ENCODE measurements at regions not wholly inside any gene's neighbourhood (a gene's known extent, or its start where the extent isn't known, plus 50 kb on each side); places are given as distances from the start of the nearest gene placed in this dataset.

DNA sequence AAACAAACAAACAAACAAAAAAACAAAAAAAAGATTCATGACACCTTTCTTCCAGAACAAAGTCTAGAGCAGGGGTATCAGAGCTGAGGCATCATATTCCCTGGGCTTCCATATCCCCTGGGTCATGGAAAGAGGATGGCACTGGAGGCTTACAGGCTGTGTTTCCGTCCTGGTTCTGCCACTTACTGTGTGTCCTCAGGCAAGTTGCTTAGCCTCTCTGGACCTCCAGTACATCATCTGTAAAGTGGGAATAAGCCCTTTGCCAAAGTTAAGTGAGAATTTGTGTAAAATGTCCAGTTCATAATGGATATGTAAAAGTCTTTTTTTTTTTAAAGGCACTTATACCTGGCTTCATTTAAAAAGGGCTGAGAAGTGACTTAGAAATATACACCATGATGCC is 62.0 kb upstream of the FAM222A start:
- Histone ChIP-seq H3K36me3 (replicated peaks in 1 of 2; ENCODE audit: control insufficient read depth in 1 of 2, insufficient read depth in 2 of 2, low read length in 2 of 2) (no peaks in the 10 kb centered on the region), H3K9ac (ENCODE audit: insufficient read depth, low read depth, low read length) (no peak overlapping the region), H3K9me3 (ENCODE audit: low read length) (no peaks in the 10 kb centered on the region), H3K4me1 (ENCODE audit: insufficient read depth, low read length) (peaks cover 38% of the 10 kb centered on the region), H4K20me1 (ENCODE audit: insufficient read depth, low read length) (no peaks in the 10 kb centered on the region), H3K4me3 (replicated peaks in 1 of 3; ENCODE audit: insufficient read depth in 1 of 3, low read depth in 2 of 3, low read length in 3 of 3) (no peak overlapping the region), H2AFZ (ENCODE audit: low read length) (no peak overlapping the region), H3K79me2 (ENCODE audit: insufficient read depth, low read length) (no peaks in the 10 kb centered on the region), H3K27me3 (ENCODE audit: control insufficient read depth in 1 of 2, insufficient read depth in 2 of 2, low read length in 2 of 2) (peaks cover 1 to 28% of the 10 kb centered on the region in 2 experiments; a peak in 4 of 5 replicates), H3K4me2 (ENCODE audit: low read depth, low read length) (no peak overlapping the region), H3K27ac (ENCODE audit: extremely low read length, insufficient read depth, low read length) (no peak overlapping the region)
- POLR2A ChIA-PET: no interaction called here
- WGBS (ENCODE audit: low lambda C conversion rate): no CpG with 5 or more reads among the region's 1 CpG
- intact Hi-C loops (cut with micrococcal nuclease; ENCODE audit: unreplicated experiment): no loop called here
- TF ChIP-seq ZGPAT (CRISPR knock-in tag; IDR thresholded peaks at IDR 0.05) (no peak), ZNF768 (CRISPR knock-in tag; IDR thresholded peaks at IDR 0.05) (peak; percentile 62; the same call in 1 of the 2 replicates)
- no peak for ATAC-seq
- DNase-seq (ENCODE audit: low spot score): no peak
- in situ Hi-C loops (cut with HindIII; ENCODE audit: extremely low pct_ligation_motif_present, low pct_unique_long_range_greater_than_20kb): no loop called here
- no TSS peak for BruUV-seq (replicated peaks)
- CTCF ChIA-PET (ENCODE audit: low intra/inter-chr PET ratio, low total read pairs): no interaction called here
- FAIRE-seq: no peak

GRCh38 chr12:109652233-109652976 is 61.2 kb upstream of the FAM222A start:
- WGBS (ENCODE audit: low lambda C conversion rate): 65% methylated on average over 10 of the region's 10 CpGs
- TF ChIP-seq ZNF276 (CRISPR knock-in tag; IDR thresholded peaks at IDR 0.05; ENCODE audit: low read depth) (no peak), PRDM4 (CRISPR knock-in tag; IDR thresholded peaks at IDR 0.05; ENCODE audit: borderline replicate concordance) (no peak), ZNF629 (CRISPR knock-in tag; conservative IDR thresholded peaks at IDR 0.05) (peak; percentile 28; the same call in 1 of the 2 replicates), CC2D1A (CRISPR knock-in tag; IDR thresholded peaks at IDR 0.05) (no peak)
- POLR2A ChIA-PET: no interaction called here
- CTCF ChIA-PET (ENCODE audit: low intra/inter-chr PET ratio, low total read pairs): no interaction called here
- no peak for FAIRE-seq
- no peak for DNase-seq (ENCODE audit: low spot score)
- intact Hi-C loops (cut with micrococcal nuclease; ENCODE audit: unreplicated experiment): no loop called here
- H3K4me1 ChIP-seq (ENCODE audit: insufficient read depth, low read length): peaks cover 31% of the 10 kb centered on the region
- no peak overlapping the region for H3K27ac ChIP-seq (ENCODE audit: extremely low read length, insufficient read depth, low read length)
- no TSS peak for BruUV-seq (replicated peaks)
- H4K20me1 ChIP-seq (ENCODE audit: insufficient read depth, low read length): no peaks in the 10 kb centered on the region
- no peaks in the 10 kb centered on the region for H3K36me3 ChIP-seq (replicated peaks in 1 of 2; ENCODE audit: control insufficient read depth in 1 of 2, insufficient read depth in 2 of 2, low read length in 2 of 2)
- no peak overlapping the region for H3K9ac ChIP-seq (ENCODE audit: insufficient read depth, low read depth, low read length)
- in situ Hi-C loops (cut with HindIII; ENCODE audit: extremely low pct_ligation_motif_present, low pct_unique_long_range_greater_than_20kb): no loop called here
- H2AFZ ChIP-seq (ENCODE audit: low read length): no peak overlapping the region
- ATAC-seq: no peak
- no peaks in the 10 kb centered on the region for H3K79me2 ChIP-seq (ENCODE audit: insufficient read depth, low read length)
- no peak overlapping the region for H3K4me3 ChIP-seq (replicated peaks in 1 of 3; ENCODE audit: insufficient read depth in 1 of 3, low read depth in 2 of 3, low read length in 3 of 3)
- no peaks in the 10 kb centered on the region for H3K9me3 ChIP-seq (ENCODE audit: low read length)
- no peak overlapping the region for H3K4me2 ChIP-seq (ENCODE audit: low read depth, low read length)
- peaks cover 1 to 22% of the 10 kb centered on the region in 2 experiments; a peak in 4 of 5 replicates for H3K27me3 ChIP-seq (ENCODE audit: control insufficient read depth in 1 of 2, insufficient read depth in 2 of 2, low read length in 2 of 2)

Data from HepG2 (cell line).